Activated CD8-positive, alpha-beta T cell treated with anti-CD3 and anti-CD28 coated beads for 36 hours (primary cell): ENCODE measurements at regions not wholly inside any gene's neighbourhood (a gene's known extent, or its start where the extent isn't known, plus 50 kb on each side); places are given as distances from the start of the nearest gene placed in this dataset.

Experiments
- ATAC-seq: fragments of 200-7000 bp; cut with Tn5 transposase; one replicate; pipeline ENCODE4 v1.10.0; 2021; ENCODE audit warnings: mild to moderate bottlenecking, moderate library complexity
- CTCF ChIA-PET: fragments of 350-600 bp; sonication (Branson Sonifier 250); formaldehyde crosslinking; loops from one replicate; lab custom pipeline; 2021; ENCODE audit warnings: antibody characterized with exemption; lab: Charles Lee
- POLR2A ChIA-PET: fragments of 350-600 bp; sonication (Branson Sonifier 250); formaldehyde crosslinking; loops from one replicate; lab custom pipeline; 2021; ENCODE audit warnings: antibody characterized with exemption; lab: Charles Lee
- DNase-seq: peaks from one replicate; pipeline ENCODE4 v3.0.0-alpha.2; 2020
- H3K27ac Mint-ChIP-seq: one replicate; pipeline ENCODE4 v1.8.0; 2021; ENCODE audit warnings: mild to moderate bottlenecking, mixed read lengths
- H3K27me3 Mint-ChIP-seq: one replicate; pipeline ENCODE4 v1.8.0; 2021; ENCODE audit warnings: mixed read lengths
- H3K36me3 Mint-ChIP-seq: one replicate; pipeline ENCODE4 v1.8.0; 2021; ENCODE audit warnings: low read depth, mixed read lengths
- H3K4me1 Mint-ChIP-seq: one replicate; pipeline ENCODE4 v1.8.0; 2021; ENCODE audit warnings: low read depth, mixed read lengths
- H3K4me3 Mint-ChIP-seq: one replicate; pipeline ENCODE4 v1.8.0; 2021; ENCODE audit warnings: mild to moderate bottlenecking, moderate library complexity, mixed read lengths
- H3K9me3 Mint-ChIP-seq: one replicate; pipeline ENCODE4 v1.8.0; 2021; ENCODE audit warnings: mixed read lengths
- CTCF ChIP-seq: fragments of 200-600 bp; IDR thresholded peaks from one replicate; pipeline ENCODE4 v1.8.0; 2022; ENCODE audit warnings: antibody characterized with exemption, mild to moderate bottlenecking
- intact Hi-C: fragments of 100-400 bp; cut with micrococcal nuclease; formaldehyde crosslinking; loops from one replicate; pipeline ENCODE4 v1.10.0; 2022

GRCh38 chr14:76937181-76938091 is 91.1 kb downstream of the IRF2BPL start:
- ChIA-PET POLR2A (interaction anchor here (1.9 kb wide), 1 partner anchor 12 kb away, joined by 7 read pairs; no protein-coding TSS in a partner anchor), CTCF (interaction anchor here (1.4 to 1.5 kb wide), 2 partner anchors 17 to 24 kb away, joined by 4 to 6 read pairs; no protein-coding TSS in a partner anchor)
- ATAC-seq (no peak), DNase-seq (no peak)
- Mint-ChIP-seq H3K4me3 (no peak overlapping the region), H3K36me3 (no peaks in the 10 kb centered on the region), H3K4me1 (peaks cover 9% of the 10 kb centered on the region), H3K27ac (no peak overlapping the region), H3K9me3 (no peaks in the 10 kb centered on the region), H3K27me3 (no peaks in the 10 kb centered on the region)
- TF ChIP-seq CTCF: no peak
- intact Hi-C loops: no loop called here

GRCh38 chr14:76936483-76936882 is 92.0 kb downstream of the IRF2BPL start:
- ChIA-PET POLR2A (interaction anchor here (1.9 kb wide), 1 partner anchor 11 kb away, joined by 7 read pairs; no protein-coding TSS in a partner anchor), CTCF (interaction anchor here (0.8 to 1.5 kb wide), 4 partner anchors 18 to 134 kb away, joined by 4 to 6 read pairs (median 4); no protein-coding TSS in a partner anchor)
- intact Hi-C loops: no loop called here
- Mint-ChIP-seq H3K27ac (no peak overlapping the region), H3K9me3 (no peaks in the 10 kb centered on the region), H3K4me3 (no peak overlapping the region), H3K27me3 (no peaks in the 10 kb centered on the region), H3K4me1 (peaks cover 6% of the 10 kb centered on the region), H3K36me3 (no peaks in the 10 kb centered on the region)
- ATAC-seq (no peak), DNase-seq (no peak)
- no peak for TF ChIP-seq CTCF

GRCh38 chr14:76933515-76933914 is 95.0 kb downstream of the IRF2BPL start:
- peak overlapping the region; percentile 9 for H3K27ac Mint-ChIP-seq
- ATAC-seq (no peak), DNase-seq (no peak)
- ChIA-PET CTCF (interaction anchor here (1.0 to 3.2 kb wide), 3 partner anchors 20 to 135 kb away, joined by 3 to 13 read pairs (median 4); no protein-coding TSS in a partner anchor), POLR2A (interaction anchor here (1.5 kb wide), 1 partner anchor 9 kb away, joined by 5 read pairs; no protein-coding TSS in a partner anchor)
- TF ChIP-seq CTCF: no peak
- H3K4me3 Mint-ChIP-seq: no peak overlapping the region
- H3K36me3 Mint-ChIP-seq: no peaks in the 10 kb centered on the region
- H3K27me3 Mint-ChIP-seq: no peaks in the 10 kb centered on the region
- peaks cover 29% of the 10 kb centered on the region for H3K4me1 Mint-ChIP-seq
- no peaks in the 10 kb centered on the region for H3K9me3 Mint-ChIP-seq
- intact Hi-C loops: no loop called here

- no peaks in the 10 kb centered on the region for H3K9me3 Mint-ChIP-seq
- no peaks in the 10 kb centered on the region for H3K27me3 Mint-ChIP-seq
- TF ChIP-seq CTCF: no peak
- ChIA-PET CTCF (interaction anchor here (1.9 to 3.2 kb wide), 4 partner anchors 18 to 139 kb away, joined by 4 to 13 read pairs (median 6); no protein-coding TSS in a partner anchor), POLR2A (interaction anchor here (1.5 kb wide), 1 partner anchor 11 kb away, joined by 5 read pairs; no protein-coding TSS in a partner anchor)
- DNase-seq (no peak), ATAC-seq (no peak)
- H3K36me3 Mint-ChIP-seq: no peaks in the 10 kb centered on the region
- peaks cover 42% of the 10 kb centered on the region for H3K4me1 Mint-ChIP-seq
- H3K27ac Mint-ChIP-seq: no peak overlapping the region
- intact Hi-C loops: no loop called here
- no peak overlapping the region for H3K4me3 Mint-ChIP-seq
Observed at GRCh38 chr14:76931631-76932402, 96.7 kb downstream of the IRF2BPL start.
